Kasumi-1 (cell line): ENCODE measurements at regions not wholly inside any gene's neighbourhood (a gene's known extent, or its start where the extent isn't known, plus 50 kb on each side); places are given as distances from the start of the nearest gene placed in this dataset.
A peak's percentile ranks its signal among the peaks of the same experiment; 100 is the strongest.
"Not testable (repeated sequence)": the region's sequence is repeated elsewhere in the genome, so short reads cannot be mapped to it uniquely, and the experiment has no call there.

Source experiments
- DNase-seq, 2 experiments: peaks; one replicate each; lab custom pipeline; 2025; lab: John Stamatoyannopoulos, UW

DNA sequence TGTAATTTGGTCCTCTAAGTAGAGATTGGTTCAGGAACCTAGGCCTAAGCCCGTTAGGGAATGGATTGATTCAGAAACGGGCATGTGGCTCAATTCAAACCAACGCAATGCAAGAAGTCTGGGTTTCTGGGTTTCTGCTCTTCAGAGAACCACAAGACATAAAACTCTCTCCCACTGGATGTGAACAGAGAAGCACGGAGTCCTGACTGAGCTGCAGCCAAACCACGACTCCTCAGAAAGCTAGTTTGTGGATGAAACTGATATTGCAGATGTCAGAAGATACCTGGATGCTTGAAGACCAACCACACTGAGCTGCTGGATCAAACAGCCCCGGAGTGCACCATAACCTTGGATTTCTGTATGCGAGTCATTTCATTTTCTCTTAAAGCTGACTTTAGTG, 50.0 kb downstream of the SOD2 start:
- DNase-seq, result no peak

DNA sequence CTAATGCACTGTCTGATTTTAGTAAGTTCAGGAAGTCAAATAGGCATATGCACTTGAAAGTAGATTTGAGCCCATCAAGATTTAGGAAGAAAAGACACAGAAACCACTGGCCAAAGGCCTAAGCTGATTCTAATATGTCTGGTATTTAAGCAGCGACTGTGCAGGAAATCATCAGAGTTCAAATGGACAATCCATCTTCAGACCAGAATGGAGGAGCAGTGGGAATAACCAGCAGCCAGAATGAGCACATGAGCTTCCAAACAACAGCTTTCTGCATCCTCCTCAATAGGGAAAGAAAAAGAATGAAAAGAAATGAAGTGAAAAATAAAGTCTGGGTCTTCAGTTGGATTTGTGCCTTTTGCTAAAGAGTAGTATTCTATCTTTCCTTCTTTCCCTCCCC, 50.6 kb downstream of the SOD2 start:
- no peak for DNase-seq

DNA sequence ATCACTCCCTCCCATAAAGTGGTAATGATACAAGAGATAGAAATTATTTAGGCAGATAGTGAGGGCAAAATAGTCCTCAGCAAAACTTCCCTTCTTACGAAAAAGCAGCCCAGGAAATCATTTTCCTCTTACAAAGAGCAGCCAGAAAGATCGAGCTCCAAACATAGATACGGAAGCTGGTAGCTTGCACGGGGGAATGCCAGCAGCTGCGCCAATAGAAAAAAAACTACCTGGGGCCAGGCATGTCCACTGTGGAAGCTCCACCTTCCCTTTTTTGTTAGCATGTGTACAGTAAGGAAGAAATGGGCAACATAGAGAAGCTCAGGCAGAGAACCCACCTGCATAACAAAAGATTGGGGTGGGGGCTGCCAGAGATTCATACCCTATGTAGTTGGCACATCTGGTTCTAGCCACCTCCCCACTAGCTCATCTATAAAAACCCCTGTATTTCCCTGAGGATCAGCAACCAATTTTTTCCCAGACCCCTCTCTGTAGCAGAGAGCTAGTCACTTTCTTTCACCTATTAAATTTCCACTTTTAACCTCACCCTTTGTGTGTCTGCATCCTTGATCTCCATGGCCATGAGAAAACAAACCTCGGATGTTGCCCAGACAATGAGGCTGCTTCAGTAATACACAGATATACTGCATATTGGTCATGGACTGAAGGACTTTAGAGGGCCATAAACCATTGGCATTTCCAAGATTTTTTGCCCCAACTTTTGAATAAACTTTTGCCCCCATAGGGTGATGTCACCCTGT, 52.1 kb downstream of the SOD2 start:
- DNase-seq, result no peak

DNA sequence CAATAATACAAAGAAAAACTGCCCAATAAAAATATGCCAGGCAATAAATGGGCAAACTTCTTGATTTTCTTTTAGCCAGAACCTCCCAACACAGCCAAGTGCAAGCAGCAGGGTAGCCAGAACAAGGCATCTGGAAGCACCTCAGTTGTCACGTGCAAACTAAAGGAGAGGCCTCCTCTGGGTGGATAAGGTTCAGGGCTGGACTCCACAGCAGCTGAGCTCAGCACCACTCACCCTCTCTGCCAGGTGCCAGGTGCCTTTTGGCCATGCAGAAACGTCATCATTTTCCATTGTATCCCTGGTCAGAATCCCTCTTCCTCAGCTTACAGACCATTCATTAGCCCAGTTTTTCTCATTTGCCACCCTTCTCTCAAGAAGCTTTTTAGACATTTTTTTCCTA, 52.7 kb downstream of the SOD2 start:
- DNase-seq, result no peak

DNA sequence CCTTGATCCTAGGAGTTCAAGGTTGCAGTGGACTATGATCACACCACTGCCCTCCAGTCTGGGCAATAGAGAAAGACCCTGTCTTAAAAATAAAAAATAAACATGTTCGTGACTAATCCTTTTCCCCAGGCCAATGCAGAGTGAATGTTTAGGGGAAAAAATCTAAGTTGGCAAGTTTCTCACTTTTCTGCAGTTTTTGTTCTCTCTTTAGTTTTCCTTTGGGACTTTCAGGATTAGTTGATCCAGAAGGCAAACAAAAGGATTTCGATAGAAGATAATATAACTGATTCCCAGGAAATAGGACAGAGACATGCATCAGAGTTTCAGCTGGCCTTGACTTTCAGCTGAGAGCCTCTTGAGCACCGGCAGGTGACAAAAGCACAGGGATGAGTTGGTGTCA, 53.3 kb downstream of the SOD2 start:
- no peak for DNase-seq

DNA sequence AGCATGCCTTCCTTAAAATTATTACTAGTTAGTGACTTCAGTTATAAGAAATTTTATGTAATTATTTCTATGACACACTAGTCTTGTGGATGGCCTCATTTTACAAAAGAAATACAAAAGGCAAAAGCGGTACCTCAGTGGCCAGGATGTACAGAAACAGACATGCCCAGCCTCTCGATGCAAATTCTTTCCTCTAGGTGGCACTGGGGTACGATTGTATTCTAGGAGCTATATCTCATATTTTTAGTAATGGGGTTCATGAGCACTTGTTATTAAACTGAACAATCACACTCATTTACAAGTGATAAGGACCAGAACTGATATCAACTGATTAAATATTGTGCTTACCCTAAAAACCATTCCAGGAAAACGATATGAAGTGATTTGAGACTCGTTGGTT, 59.8 kb downstream of the SOD2 start:
- peak; percentile 24 to 74 for DNase-seq

DNA sequence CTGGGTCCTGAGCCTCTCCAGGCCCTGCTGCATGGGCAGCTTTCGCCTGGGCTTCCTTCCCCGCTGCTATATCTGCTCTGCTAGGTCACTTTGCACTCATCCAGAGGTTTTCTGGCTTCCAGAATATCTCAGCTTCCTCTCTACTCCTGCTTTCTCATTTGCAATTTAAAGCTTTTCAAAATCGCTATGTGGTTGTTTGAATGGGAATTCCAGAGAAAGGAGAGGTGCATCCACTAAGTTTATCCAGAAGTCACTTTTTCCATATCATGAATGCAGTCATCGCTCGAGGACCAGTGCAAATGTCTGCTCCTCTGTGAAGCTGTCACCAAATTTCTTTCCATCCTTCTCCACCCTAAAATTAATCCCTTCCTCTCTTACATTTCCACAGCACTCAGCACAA, 61.2 kb downstream of the SOD2 start:
- DNase-seq, result no peak

DNA sequence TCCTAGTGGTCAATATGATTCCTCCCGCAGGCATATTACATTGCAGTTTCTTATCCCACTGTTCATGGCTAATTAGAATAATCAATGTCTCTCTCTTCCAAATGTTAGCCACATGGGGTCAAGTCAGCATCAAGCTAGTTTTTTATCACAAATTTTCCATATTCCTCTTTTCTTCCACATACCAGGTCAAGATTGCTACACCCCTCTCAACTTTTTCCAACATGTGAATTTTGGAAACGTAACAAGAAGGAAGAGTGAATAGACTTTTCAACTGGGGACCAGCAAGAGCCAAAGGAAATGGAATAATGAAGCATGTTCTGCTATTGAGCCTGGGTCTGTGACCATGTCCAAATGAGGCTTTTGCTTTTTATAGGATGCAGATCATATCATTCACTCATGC, 65.1 kb downstream of the SOD2 start:
- no peak for DNase-seq

DNA sequence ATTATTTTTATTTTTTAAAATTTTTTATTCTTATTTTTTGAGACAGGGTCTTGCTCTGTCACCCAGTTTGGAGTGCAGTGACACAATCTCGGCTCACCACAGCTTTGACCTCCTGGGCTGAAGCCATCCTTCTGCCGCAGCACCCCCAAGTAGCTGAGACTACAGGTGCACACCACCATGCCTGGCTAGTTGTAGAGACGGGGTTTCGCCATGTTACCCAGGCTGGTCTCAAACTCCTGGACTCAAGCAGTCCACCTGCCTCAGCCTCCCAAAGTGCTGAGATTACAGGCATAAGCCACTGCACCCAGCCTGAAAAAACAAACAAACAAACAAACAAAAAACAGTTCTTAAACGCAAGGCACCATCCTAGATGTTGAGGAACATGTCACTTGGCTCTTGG, 66.5 kb downstream of the SOD2 start:
- not testable (repeated sequence) for DNase-seq

DNA sequence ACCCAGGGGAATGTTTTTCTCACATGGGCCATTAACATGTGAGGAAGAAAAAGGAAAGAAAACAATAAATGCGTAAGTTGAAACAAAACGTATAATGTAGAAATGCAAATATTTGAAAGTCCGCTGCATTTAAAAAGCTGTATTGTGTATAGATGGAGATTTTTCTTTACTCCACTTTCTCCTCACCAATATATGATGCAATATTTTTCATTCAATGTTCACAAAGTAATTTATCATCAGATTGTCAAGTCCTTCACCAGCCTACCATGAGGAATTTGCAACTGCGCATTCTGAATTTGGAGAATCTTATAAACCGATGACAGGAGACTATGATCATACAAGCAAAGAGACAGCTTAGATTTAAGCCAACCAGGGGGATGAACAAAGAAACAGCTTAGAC, 69.9 kb downstream of the SOD2 start:
- DNase-seq, result no peak

DNA sequence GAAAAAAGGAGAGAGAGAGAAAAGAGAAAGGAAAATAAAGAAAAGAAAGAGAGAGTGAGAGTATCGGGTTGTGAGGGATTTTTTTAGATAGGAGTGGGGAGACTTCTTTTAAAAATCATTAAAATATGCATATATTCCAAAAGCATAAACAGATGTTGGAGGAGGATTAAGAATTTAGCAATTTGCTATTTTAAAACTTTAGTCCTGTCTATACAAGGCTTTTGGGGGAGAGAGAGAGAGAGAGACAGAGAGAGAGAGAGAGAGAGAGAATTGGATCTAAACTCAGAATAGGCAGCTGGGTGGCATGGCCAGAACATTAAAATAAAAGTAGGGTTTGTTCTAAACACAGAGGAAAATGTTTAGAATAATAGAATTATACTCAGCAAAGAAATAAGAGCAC, 72.1 kb downstream of the SOD2 start:
- DNase-seq, result no peak

DNA sequence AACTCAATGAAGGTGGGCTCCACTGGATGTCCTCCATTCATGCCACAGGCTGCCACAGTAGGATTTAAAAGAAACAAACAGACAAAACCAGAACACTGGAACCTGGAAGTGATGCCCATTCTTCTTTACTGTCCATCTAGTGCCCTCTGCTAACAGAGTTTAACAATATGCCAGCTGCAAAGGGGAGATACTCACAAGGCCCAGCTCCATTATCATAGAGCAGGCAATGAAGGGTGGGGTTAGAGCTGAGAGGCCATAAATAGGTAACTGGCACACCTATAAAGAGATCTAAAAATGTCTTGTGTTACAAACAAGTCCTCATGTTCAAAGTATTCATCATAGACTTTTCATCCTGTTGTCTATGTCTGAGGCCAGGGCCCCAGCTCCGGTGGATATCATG, 75.6 kb downstream of the SOD2 start:
- no peak for DNase-seq

DNA sequence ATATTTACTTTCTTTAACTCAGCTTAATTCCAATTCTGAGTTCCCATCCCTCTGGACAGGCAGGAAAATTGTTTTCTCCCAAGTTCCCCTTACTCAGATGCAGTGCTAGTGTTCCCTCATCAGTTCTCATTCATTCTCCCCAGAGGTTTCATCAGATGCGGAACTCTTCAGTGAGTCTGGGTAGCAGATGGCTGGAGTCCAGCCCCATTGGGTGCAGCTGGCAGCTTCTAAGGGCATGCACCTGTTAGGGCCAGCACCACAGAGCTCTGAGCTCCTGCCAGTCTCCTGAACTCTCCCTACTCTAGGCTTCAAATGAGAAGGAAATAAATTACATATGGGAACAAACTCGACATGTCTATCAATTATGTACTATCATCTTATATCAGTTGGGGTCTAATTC, 76.6 kb downstream of the SOD2 start:
- no peak for DNase-seq

DNA sequence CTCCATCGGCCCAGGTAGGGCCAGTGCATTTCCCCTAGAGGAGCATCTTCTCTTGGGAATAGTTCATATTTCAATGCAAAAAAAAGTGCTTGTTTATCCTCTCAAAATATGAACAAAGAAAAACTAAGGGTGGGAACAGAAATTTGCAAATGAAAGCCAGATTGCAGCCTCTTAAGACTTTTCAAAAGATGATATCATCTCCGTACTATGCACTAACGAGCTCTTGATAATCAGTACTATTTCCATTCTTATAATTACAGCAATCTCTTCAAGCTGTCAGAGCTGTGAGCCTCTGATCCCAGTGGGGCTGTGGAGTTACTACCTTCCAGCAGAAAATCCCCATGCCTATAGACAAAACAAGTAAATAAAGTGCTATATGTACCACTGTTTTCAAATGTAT, 77.1 kb downstream of the SOD2 start:
- no peak for DNase-seq

DNA sequence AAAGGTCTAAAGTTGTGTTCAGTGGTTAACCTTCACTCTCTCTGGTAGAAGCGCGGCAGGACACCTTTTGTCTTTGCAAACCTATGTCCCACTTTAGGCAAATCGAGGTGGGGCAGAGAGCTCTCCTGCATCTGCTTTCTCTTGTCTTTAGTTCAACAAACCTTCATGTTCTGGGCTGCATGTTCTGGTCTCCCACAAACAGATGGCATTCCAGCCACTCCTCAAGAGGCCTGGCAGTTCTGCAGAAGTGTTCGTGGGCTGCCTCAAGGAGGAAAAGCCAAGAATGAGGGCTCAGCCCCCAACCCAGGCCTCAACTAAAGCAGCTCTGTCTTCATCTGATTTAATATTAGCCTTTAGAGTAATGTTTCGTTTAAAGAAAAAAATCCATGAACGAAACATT, 82.2 kb downstream of the SOD2 start:
- DNase-seq, result no peak

DNA sequence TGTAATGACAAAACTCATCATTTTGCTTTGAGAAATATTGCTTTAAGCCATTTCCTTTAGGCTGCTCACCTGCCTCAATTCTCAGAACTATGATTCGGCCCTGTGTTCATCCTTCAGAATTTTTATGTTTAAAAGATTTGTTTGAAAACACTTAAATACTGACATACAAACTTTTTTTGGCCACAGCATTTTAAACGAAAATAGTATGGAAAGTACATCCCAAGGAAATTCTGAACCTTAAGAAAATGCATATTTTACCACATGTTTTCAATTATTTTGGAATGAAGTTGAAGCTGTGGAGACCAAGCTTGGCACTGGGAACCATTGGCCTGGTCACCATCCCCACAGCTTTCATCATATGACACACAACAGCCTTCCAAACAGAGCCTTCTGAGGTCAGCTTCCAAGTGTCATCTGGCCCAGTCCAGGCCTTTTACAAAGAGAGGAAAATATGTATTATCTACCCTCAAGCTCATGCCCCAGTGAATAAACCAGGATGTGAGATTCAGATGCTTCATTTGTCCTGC, 83.3 kb downstream of the SOD2 start:
- no peak for DNase-seq

DNA sequence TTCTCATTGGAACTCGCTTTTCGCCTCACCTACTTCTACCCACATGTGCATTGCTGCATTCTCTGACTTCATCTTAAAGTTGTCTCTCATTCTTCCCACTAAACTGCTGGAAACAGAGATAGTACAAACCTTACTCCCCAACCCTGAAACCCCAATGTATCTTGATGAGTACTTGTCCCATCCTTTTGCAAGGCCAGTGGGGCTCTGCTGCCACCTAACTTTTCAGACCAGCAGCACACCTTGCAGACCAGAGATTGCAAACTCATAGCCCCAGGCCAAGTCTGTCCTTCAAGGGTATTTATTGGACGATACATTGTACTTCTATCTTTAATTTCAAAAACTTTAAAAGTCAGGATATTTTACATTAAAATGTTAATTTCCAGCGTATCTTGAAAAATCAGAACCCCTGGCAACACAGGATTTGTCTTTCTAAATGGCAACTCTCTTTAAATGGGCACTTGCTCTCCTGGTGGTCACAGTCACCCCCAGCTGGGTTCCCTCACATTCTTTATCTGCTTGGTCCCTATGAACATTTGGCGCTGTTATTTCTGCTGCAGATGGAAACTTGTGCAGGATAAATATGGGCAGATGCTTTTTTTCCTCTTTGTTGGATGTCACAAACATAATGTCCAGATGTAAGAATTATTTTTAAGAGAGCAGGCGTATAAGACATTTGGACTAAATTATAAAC, 83.9 kb downstream of the SOD2 start:
- peak in 1 of 2 experiments; percentile 1 for DNase-seq

DNA sequence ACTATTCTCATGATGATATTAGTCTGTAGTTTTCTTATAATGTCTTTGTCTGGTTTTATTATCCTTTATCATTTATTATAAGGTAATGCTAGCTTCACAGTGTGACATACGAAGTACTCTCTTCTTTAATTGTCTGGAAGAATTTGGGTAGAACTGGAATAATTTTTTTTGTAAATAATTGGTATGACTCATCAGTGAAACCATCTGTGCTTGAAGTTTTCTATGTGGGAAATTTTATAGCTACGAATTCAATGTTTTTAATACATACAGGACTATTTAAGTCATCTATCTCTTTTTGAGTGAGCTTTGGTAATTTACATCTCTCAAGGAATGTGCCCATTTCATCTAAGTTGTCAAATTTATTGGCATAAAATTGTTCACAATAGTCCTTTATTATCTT, 86.3 kb downstream of the SOD2 start:
- DNase-seq, result no peak

DNA sequence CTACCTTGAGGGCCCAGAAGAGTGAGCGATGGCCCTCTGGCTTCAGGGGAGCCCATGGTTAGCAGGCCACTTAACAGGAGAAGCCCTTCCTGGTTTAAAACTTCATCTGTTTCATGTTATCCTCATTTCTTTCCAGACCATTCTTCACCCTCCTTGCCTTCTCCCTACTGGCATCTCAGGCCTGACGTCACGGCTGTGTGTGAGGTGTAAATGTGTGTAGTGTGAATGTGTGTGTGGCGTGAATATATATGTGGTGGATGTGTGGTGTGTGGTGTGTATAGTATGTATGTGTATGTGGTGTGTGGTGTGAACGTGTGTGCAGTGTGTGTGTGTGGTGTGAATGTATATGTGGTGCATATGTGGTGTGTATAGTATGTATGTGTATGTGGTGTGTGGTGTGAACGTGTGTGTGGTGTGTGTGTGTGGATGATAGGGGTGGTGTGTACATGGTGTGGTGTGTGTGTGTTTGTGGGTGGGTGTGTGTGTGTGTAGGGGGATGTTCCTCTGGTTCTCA, 88.5 kb downstream of the SOD2 start:
- DNase-seq, result no peak

DNA sequence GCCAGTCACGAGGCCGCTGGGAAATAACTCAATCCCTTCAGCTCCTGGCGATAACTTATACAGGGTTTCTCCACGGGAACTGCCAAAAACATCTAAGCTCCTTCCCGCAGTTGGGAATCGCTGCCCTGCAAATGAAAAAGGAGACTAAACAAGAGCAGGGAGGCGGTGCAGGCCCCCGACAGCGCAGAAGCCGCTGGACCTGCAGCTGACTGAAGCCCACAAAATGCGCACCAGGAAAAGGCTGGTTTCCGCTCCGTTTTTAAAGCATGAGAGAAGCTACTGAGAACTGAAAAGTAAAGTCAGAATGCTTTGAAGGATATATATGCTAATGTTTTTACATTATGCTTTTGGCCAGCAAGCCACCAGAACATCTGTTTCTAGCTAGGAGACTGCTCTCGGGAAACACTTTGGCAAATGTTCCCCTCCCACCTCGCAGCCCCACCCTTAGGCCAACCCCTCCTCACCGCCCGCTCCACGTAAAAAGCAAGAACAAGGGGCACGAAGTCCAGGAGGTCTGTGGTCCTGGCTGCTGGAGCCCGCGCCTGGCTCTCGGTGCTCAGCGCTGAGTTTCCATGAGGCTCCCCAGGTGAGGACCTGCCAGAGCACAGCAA, 90.5 kb downstream of the SOD2 start:
- DNase-seq, result no peak

DNA sequence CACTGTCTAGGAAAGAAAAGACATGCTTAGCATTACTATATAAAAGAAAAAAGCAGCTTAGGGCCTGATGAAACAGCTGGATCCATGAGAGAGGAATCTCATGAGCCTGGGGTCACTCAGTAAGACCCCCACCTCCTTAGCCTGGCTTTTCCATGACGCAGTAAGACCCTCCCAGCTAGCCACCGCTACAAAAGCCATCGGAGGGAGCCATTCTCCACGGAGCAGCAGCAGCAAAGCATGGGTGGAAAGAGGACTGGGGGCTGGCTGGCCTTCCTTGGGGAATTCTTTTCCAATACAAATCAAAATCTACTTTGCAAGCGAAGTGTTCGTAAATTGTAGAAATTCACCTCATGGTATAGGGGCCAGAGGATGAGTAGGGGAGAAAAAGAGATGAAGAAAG, 91.8 kb downstream of the SOD2 start:
- no peak for DNase-seq

DNA sequence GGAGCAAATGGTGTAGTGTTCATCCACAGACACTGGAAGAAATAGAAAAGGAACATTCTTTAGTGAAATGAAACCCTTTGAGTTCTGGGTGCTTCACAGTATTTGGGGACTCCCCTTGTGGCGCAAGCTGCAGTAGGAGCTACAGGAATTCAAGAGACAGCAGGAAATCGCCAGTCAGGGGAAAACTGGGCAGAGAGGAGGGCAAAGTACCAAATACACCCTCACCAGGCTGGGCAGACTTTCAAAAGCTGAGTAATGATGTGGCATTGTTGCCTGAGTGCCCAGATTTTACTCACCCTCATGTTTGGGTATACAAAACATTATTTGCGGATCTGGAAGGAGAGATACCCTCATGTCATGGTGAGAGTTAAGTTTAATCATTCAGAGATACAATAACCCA, 97.9 kb downstream of the SOD2 start:
- no peak for DNase-seq

DNA sequence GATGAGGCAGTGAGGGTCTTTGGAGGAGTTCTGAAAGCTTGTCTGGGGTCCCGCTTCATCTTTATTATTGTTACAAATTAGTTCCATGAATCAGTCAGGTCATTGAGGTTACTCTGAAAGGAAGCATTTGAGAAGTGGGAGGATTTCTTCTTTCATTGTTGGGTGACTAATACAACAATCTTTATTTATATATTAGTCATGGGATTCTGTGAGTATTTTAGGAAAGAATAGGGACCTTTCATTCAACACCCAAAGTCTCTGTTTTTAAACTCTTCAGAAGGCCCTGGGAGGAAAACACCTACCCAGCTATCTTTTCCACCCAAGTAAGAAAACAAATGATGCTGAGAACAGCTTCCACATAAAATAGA, 98.3 kb downstream of the SOD2 start:
- no peak for DNase-seq
